GM12878 (cell line): ENCODE measurements at regions not wholly inside any gene's neighbourhood (a gene's known extent, or its start where the extent isn't known, plus 50 kb on each side); places are given as distances from the start of the nearest gene placed in this dataset.

Experiments used
- ATAC-seq: fragments of 200-7000 bp; cut with Tn5 transposase; 3 replicates; pipeline ENCODE4 v1.9.1; 2020; ENCODE audit warnings: mild to moderate bottlenecking, moderate library complexity
- BruUV-seq: library from RNA; stranded (reverse); fragments of 400-500 nt; replicated peaks from 2 replicates; lab custom pipeline; 2021; lab: Mats Ljungman, UMichigan
- CTCF ChIA-PET: fragments of 300-600 bp; sonication (Branson Sonifier 250); formaldehyde crosslinking; extraction: SDS; loops from one replicate; lab custom pipeline; 2021; ENCODE audit warnings: inconsistent platforms; lab: Yijun Ruan, JAX
- POLR2A ChIA-PET: fragments of 350-600 bp; formaldehyde crosslinking; extraction: SDS; loops from one replicate; lab custom pipeline; 2021; ENCODE audit warnings: inconsistent platforms; lab: Charles Lee
- RAD21 ChIA-PET: fragments of 300-600 bp; sonication (Branson Sonifier 250); formaldehyde crosslinking; loops from one replicate; lab custom pipeline; 2023; ENCODE audit warnings: antibody characterized with exemption; ENCODE audit not compliant: unreplicated experiment; lab: Charles Lee
- SMC1A ChIA-PET: fragments of 300-600 bp; sonication (Branson Sonifier 250); formaldehyde crosslinking; loops from one replicate; lab custom pipeline; 2023; ENCODE audit not compliant: unreplicated experiment, uncharacterized antibody; lab: Charles Lee
- DNase-seq: peaks from one replicate; pipeline ENCODE4 v3.0.0-alpha.2; 2011; ENCODE audit warnings: low read depth, low spot score
- FAIRE-seq: peaks from 3 replicates; lab custom pipeline; 2011; peaks lifted over from hg19 to GRCh38; lab: Jason Lieb, UNC
- H2AFZ ChIP-seq: 2 replicates; pipeline ENCODE4 v1.6.0; 2011; ENCODE audit warnings: low read depth, low read length, control low read depth; ENCODE audit not compliant: control insufficient read depth
- H3K27ac ChIP-seq: 2 replicates; pipeline ENCODE4 v1.5.1; 2011; ENCODE audit warnings: control low read depth; ENCODE audit not compliant: control insufficient read depth, insufficient read depth
- H3K27me3 ChIP-seq, 2 experiments: replicated peaks in 1 of 2; 2 replicates each; pipeline versions ENCODE4 v1.6.0 to v1.6.1; 2011; ENCODE audit warnings: low read length in 1 of 2; ENCODE audit not compliant: control insufficient read depth in 2 of 2, insufficient read depth in 2 of 2
- H3K36me3 ChIP-seq, 2 experiments: 2 replicates each; pipeline ENCODE4 v1.5.1; 2011; ENCODE audit warnings: low read length in 1 of 2; ENCODE audit not compliant: control insufficient read depth in 2 of 2, insufficient read depth in 2 of 2
- H3K4me1 ChIP-seq: 2 replicates; pipeline ENCODE4 v1.6.1; 2011; ENCODE audit warnings: mild to moderate bottlenecking, low read length, moderate library complexity, mixed read lengths; ENCODE audit not compliant: control insufficient read depth, insufficient read depth
- H3K4me2 ChIP-seq: 2 replicates; pipeline ENCODE4 v1.6.0; 2011; ENCODE audit warnings: control low read depth; ENCODE audit not compliant: control insufficient read depth, insufficient read depth
- H3K4me3 ChIP-seq: fragments of 200-600 bp; sonication (generic); 2 replicates; pipeline ENCODE4 v1.5.1; 2016
- H3K79me2 ChIP-seq: 2 replicates; pipeline ENCODE4 v1.6.0; 2011; ENCODE audit warnings: low read length; ENCODE audit not compliant: control insufficient read depth, insufficient read depth
- H3K9ac ChIP-seq: 2 replicates; pipeline ENCODE4 v1.8.0; 2011; ENCODE audit warnings: low read length, control low read depth, mixed read lengths; ENCODE audit not compliant: control insufficient read depth, insufficient read depth
- H3K9me3 ChIP-seq: replicated peaks from 3 replicates; pipeline ENCODE4 v1.5.1; 2011; ENCODE audit warnings: mild to moderate bottlenecking, low read length; ENCODE audit not compliant: control insufficient read depth, insufficient read depth
- H4K20me1 ChIP-seq: 2 replicates; pipeline ENCODE4 v1.6.0; 2011; ENCODE audit not compliant: control insufficient read depth, insufficient read depth
- BMI1 ChIP-seq: fragments of 450-650 bp; IDR thresholded peaks from 2 replicates; pipeline ENCODE4 v1.6.1; 2016; ENCODE audit warnings: mild to moderate bottlenecking, moderate library complexity, borderline replicate concordance
- CREB1 ChIP-seq: IDR thresholded peaks from 2 replicates; pipeline ENCODE4 v1.6.1; 2012; ENCODE audit warnings: low read depth, mild to moderate bottlenecking, inconsistent platforms
- MEF2B ChIP-seq: fragments of 450-650 bp; IDR thresholded peaks from 2 replicates; pipeline ENCODE4 v1.6.1; 2018; ENCODE audit warnings: mild to moderate bottlenecking, moderate library complexity; ENCODE audit not compliant: partially characterized antibody, poor library complexity, severe bottlenecking
- MYB ChIP-seq: fragments of 150-350 bp; IDR thresholded peaks from 2 replicates; pipeline ENCODE4 v1.6.1; 2014; ENCODE audit warnings: mild to moderate bottlenecking, low read depth, low read length, borderline replicate concordance
- NR2C2 ChIP-seq: IDR thresholded peaks from 2 replicates; pipeline ENCODE4 v1.6.1; 2011; ENCODE audit warnings: borderline replicate concordance, low read depth; ENCODE audit not compliant: control insufficient read depth, insufficient read length
- PAX8 ChIP-seq: fragments of 450-650 bp; IDR thresholded peaks from 2 replicates; pipeline ENCODE4 v1.6.1; 2017; ENCODE audit warnings: mild to moderate bottlenecking, moderate library complexity
- SRF ChIP-seq, 2 experiments: IDR thresholded peaks; 2 replicates each; pipeline ENCODE4 v1.6.1; 2011; ENCODE audit warnings: low read depth in 2 of 2, low read length in 2 of 2, mild to moderate bottlenecking in 1 of 2, moderate library complexity in 1 of 2
- WGBS: methylation state at CpG from one replicate; pipeline ENCODE4 v1.1.6; 2016; ENCODE audit warnings: low lambda C conversion rate; ENCODE audit not compliant: insufficient replicate concordance, insufficient coverage; ENCODE audit errors: missing lambda C conversion rate; 5-methylcytosine and 5-hydroxymethylcytosine counted together
- in situ Hi-C: fragments of 300-500 bp; cut with MboI; formaldehyde crosslinking; loops from 9 replicates; pipeline ENCODE4 v1.14.3; 2018; ENCODE audit warnings: mixed read lengths
- intact Hi-C: fragments of 100-400 bp; cut with micrococcal nuclease; formaldehyde crosslinking; loops from one replicate; pipeline ENCODE4 v1.14.2; 2022; ENCODE audit not compliant: unreplicated experiment
- TF ChIP-seq, protein P1 (sequence below): fragments of 450-650 bp; IDR thresholded peaks from 2 replicates; pipeline ENCODE4 v1.6.1; 2017; ENCODE audit warnings: mild to moderate bottlenecking
- TF ChIP-seq, protein P2 (sequence below): fragments of 450-650 bp; formaldehyde crosslinking; IDR thresholded peaks from 2 replicates; pipeline ENCODE4 v1.4.0; 2022; ENCODE audit warnings: mild to moderate bottlenecking, moderate library complexity
- TF ChIP-seq, protein P3 (sequence below): IDR thresholded peaks from 2 replicates; pipeline ENCODE4 v1.6.1; 2011; ENCODE audit warnings: borderline replicate concordance, low read depth, mild to moderate bottlenecking, moderate library complexity, low read length; ENCODE audit not compliant: insufficient read depth, poor library complexity, severe bottlenecking
- TF ChIP-seq, protein P4 (sequence below): fragments of 450-650 bp; IDR thresholded peaks from 2 replicates; pipeline ENCODE4 v1.6.1; 2017; ENCODE audit warnings: mild to moderate bottlenecking, low read depth, inconsistent platforms; ENCODE audit not compliant: poor library complexity, severe bottlenecking

DNA sequence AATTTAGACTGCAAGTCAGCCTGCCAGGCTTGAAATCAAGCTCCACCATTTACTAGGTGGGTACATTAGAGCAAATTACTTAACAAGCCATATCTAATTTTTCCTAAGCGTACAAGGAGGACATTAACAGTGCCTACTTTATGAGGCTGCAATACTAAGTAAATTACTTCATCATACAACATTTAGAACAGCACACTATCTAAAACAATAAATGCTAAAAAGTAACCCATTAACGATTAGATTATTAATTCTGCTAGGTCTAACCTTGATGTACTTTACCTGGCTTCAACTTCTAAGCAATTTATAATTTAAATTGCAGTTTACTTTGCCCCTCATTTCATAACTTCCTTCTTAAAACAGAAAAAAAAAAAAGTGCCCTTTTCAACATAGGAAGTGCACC lies 1155.6 kb upstream of the NCAM2 start:
- in situ Hi-C loops (no loop called here), intact Hi-C loops (no loop called here)
- H4K20me1 ChIP-seq = no peaks in the 10 kb centered on the region
- H2AFZ ChIP-seq = no peak overlapping the region
- no peaks in the 10 kb centered on the region for H3K36me3 ChIP-seq
- H3K4me2 ChIP-seq = no peak overlapping the region
- BruUV-seq = no TSS peak
- ChIA-PET CTCF (no interaction called here), SMC1A (interaction anchor here (0.6 kb wide), 1 partner anchor 10 kb away, joined by 3 read pairs; no protein-coding TSS in a partner anchor), RAD21 (no interaction called here), POLR2A (interaction anchor here (0.5 kb wide), 1 partner anchor 467 kb away, joined by 4 read pairs; no protein-coding TSS in a partner anchor)
- H3K27ac ChIP-seq = no peak overlapping the region
- no peaks in the 10 kb centered on the region for H3K79me2 ChIP-seq
- no peaks in the 10 kb centered on the region for H3K4me1 ChIP-seq
- ATAC-seq (no peak), FAIRE-seq (no peak), DNase-seq (no peak)
- H3K9me3 ChIP-seq = no peaks in the 10 kb centered on the region
- no peak overlapping the region for H3K9ac ChIP-seq
- no peaks in the 10 kb centered on the region for H3K27me3 ChIP-seq
- 0% methylated on average over 2 of the region's 2 CpGs for WGBS
- no peak overlapping the region for H3K4me3 ChIP-seq
- TF ChIP-seq BMI1 (no peak), PAX8 (no peak), SRF (IDR thresholded peaks at IDR 0.05; ENCODE audit: low read depth in 2 of 2, low read length in 2 of 2) (no peak), MYB (no peak), MEF2B (no peak), CREB1 (no peak), NR2C2 (no peak)
- TF ChIP-seq, protein P1, sequence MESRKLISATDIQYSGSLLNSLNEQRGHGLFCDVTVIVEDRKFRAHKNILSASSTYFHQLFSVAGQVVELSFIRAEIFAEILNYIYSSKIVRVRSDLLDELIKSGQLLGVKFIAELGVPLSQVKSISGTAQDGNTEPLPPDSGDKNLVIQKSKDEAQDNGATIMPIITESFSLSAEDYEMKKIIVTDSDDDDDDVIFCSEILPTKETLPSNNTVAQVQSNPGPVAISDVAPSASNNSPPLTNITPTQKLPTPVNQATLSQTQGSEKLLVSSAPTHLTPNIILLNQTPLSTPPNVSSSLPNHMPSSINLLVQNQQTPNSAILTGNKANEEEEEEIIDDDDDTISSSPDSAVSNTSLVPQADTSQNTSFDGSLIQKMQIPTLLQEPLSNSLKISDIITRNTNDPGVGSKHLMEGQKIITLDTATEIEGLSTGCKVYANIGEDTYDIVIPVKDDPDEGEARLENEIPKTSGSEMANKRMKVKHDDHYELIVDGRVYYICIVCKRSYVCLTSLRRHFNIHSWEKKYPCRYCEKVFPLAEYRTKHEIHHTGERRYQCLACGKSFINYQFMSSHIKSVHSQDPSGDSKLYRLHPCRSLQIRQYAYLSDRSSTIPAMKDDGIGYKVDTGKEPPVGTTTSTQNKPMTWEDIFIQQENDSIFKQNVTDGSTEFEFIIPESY = no peak
- TF ChIP-seq, protein P2, sequence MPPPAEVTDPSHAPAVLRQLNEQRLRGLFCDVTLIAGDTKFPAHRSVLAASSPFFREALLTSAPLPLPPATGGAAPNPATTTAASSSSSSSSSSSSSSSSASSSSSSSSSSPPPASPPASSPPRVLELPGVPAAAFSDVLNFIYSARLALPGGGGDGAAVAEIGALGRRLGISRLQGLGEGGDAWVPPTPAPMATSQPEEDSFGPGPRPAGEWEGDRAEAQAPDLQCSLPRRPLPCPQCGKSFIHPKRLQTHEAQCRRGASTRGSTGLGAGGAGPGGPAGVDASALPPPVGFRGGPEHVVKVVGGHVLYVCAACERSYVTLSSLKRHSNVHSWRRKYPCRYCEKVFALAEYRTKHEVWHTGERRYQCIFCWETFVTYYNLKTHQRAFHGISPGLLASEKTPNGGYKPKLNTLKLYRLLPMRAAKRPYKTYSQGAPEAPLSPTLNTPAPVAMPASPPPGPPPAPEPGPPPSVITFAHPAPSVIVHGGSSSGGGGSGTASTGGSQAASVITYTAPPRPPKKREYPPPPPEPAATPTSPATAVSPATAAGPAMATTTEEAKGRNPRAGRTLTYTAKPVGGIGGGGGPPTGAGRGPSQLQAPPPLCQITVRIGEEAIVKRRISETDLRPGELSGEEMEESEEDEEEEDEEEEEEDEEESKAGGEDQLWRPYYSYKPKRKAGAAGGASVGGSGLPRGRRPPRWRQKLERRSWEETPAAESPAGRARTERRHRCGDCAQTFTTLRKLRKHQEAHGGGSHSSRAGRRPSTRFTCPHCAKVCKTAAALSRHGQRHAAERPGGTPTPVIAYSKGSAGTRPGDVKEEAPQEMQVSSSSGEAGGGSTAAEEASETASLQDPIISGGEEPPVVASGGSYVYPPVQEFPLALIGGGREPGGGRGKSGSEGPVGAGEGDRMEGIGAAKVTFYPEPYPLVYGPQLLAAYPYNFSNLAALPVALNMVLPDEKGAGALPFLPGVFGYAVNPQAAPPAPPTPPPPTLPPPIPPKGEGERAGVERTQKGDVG = no peak
- TF ChIP-seq, protein P3, sequence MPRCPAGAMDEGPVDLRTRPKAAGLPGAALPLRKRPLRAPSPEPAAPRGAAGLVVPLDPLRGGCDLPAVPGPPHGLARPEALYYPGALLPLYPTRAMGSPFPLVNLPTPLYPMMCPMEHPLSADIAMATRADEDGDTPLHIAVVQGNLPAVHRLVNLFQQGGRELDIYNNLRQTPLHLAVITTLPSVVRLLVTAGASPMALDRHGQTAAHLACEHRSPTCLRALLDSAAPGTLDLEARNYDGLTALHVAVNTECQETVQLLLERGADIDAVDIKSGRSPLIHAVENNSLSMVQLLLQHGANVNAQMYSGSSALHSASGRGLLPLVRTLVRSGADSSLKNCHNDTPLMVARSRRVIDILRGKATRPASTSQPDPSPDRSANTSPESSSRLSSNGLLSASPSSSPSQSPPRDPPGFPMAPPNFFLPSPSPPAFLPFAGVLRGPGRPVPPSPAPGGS = no peak
- TF ChIP-seq, protein P4, sequence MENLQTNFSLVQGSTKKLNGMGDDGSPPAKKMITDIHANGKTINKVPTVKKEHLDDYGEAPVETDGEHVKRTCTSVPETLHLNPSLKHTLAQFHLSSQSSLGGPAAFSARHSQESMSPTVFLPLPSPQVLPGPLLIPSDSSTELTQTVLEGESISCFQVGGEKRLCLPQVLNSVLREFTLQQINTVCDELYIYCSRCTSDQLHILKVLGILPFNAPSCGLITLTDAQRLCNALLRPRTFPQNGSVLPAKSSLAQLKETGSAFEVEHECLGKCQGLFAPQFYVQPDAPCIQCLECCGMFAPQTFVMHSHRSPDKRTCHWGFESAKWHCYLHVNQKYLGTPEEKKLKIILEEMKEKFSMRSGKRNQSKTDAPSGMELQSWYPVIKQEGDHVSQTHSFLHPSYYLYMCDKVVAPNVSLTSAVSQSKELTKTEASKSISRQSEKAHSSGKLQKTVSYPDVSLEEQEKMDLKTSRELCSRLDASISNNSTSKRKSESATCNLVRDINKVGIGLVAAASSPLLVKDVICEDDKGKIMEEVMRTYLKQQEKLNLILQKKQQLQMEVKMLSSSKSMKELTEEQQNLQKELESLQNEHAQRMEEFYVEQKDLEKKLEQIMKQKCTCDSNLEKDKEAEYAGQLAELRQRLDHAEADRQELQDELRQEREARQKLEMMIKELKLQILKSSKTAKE = no peak
